IMR-90 (cell line): ENCODE measurements at regions not wholly inside any gene's neighbourhood (a gene's known extent, or its start where the extent isn't known, plus 50 kb on each side); places are given as distances from the start of the nearest gene placed in this dataset.

Experiments used
- ATAC-seq: fragments of 200-7000 bp; cut with Tn5 transposase; 2 replicates; pipeline ENCODE4 v1.9.1; 2020; ENCODE audit warnings: low read depth, mild to moderate bottlenecking, moderate library complexity
- BruUV-seq: library from RNA; stranded (reverse); fragments of 400-500 nt; replicated peaks from 2 replicates; lab custom pipeline; 2021; lab: Mats Ljungman, UMichigan
- CTCF ChIA-PET: fragments of 300-600 bp; formaldehyde crosslinking; extraction: SDS; loops from one replicate; lab custom pipeline; 2021; ENCODE audit warnings: antibody characterized with exemption; lab: Yijun Ruan, JAX
- POLR2A ChIA-PET: fragments of 300-600 bp; sonication (Branson Sonifier 250); formaldehyde crosslinking; loops from one replicate; lab custom pipeline; 2022; ENCODE audit warnings: antibody characterized with exemption; ENCODE audit not compliant: unreplicated experiment; lab: Charles Lee
- DNase-seq: peaks from one replicate; pipeline ENCODE4 v3.0.0; 2013
- H2AFZ ChIP-seq: replicated peaks from 2 replicates; pipeline ENCODE3; 2013; ENCODE audit warnings: low read length, mild to moderate bottlenecking; ENCODE audit not compliant: poor library complexity
- H2AK5ac ChIP-seq: 2 replicates; pipeline ENCODE4 v1.6.1; 2013; ENCODE audit warnings: low read depth, low read length, inconsistent platforms
- H2AK9ac ChIP-seq: replicated peaks from 2 replicates; pipeline ENCODE3; 2013; ENCODE audit warnings: mild to moderate bottlenecking, low read depth, low read length, moderate library complexity; ENCODE audit not compliant: poor library complexity
- H2BK120ac ChIP-seq: 2 replicates; pipeline ENCODE4 v1.6.1; 2013; ENCODE audit warnings: low read depth, low read length, inconsistent platforms
- H2BK15ac ChIP-seq: 3 replicates; pipeline ENCODE4 v1.6.1; 2013; ENCODE audit warnings: low read depth, low read length, inconsistent platforms
- H2BK20ac ChIP-seq: 2 replicates; pipeline ENCODE4 v1.6.1; 2013; ENCODE audit warnings: low read depth, mild to moderate bottlenecking, inconsistent platforms, low read length, moderate library complexity
- H2BK5ac ChIP-seq: 2 replicates; pipeline ENCODE4 v1.6.1; 2013; ENCODE audit warnings: mild to moderate bottlenecking, low read depth, low read length, inconsistent platforms; ENCODE audit not compliant: poor library complexity, severe bottlenecking
- H3K14ac ChIP-seq: replicated peaks from 2 replicates; pipeline ENCODE4 v1.6.1; 2013; ENCODE audit warnings: low read depth, low read length, inconsistent platforms
- H3K18ac ChIP-seq: 2 replicates; pipeline ENCODE4 v1.6.1; 2013; ENCODE audit warnings: low read depth, low read length, control low read depth
- H3K23ac ChIP-seq: 2 replicates; pipeline ENCODE4 v1.6.1; 2013; ENCODE audit warnings: low read depth, low read length, inconsistent platforms
- H3K27ac ChIP-seq: 2 replicates; pipeline ENCODE4 v1.5.1; 2013; ENCODE audit warnings: mild to moderate bottlenecking, control low read depth, low read length; ENCODE audit not compliant: insufficient read depth
- H3K27me3 ChIP-seq: 2 replicates; pipeline ENCODE4 v1.6.1; 2013; ENCODE audit warnings: low read length; ENCODE audit not compliant: control insufficient read depth, insufficient read depth
- H3K36me3 ChIP-seq: 2 replicates; pipeline ENCODE4 v1.6.1; 2013; ENCODE audit warnings: low read length, mixed read lengths; ENCODE audit not compliant: control insufficient read depth, insufficient read depth
- H3K4ac ChIP-seq: 2 replicates; pipeline ENCODE4 v1.6.1; 2013; ENCODE audit warnings: low read depth, low read length, inconsistent platforms
- H3K4me1 ChIP-seq: 2 replicates; pipeline ENCODE4 v1.6.1; 2013; ENCODE audit warnings: low read length, mixed read lengths; ENCODE audit not compliant: control insufficient read depth, insufficient read depth
- H3K4me2 ChIP-seq: 2 replicates; pipeline ENCODE4 v1.6.1; 2013; ENCODE audit warnings: low read depth, mild to moderate bottlenecking, control low read depth, low read length, moderate library complexity
- H3K4me3 ChIP-seq: 2 replicates; pipeline ENCODE4 v1.5.1; 2013; ENCODE audit warnings: low read depth, mild to moderate bottlenecking, control low read depth, low read length, moderate library complexity; ENCODE audit not compliant: insufficient read depth
- H3K56ac ChIP-seq: 2 replicates; pipeline ENCODE4 v1.6.1; 2013; ENCODE audit warnings: low read length, inconsistent platforms; ENCODE audit not compliant: insufficient read depth; ENCODE audit errors: extremely low read depth
- H3K79me1 ChIP-seq, 2 experiments: 2 replicates each; pipeline ENCODE4 v1.6.1; 2013; ENCODE audit warnings: low read length in 2 of 2, inconsistent platforms in 1 of 2, low read depth in 1 of 2
- H3K9ac ChIP-seq: 2 replicates; pipeline ENCODE4 v1.6.1; 2013; ENCODE audit warnings: low read depth, low read length, control low read depth
- H3K9me1 ChIP-seq: 2 replicates; pipeline ENCODE4 v1.6.1; 2013; ENCODE audit warnings: low read length, inconsistent platforms; ENCODE audit not compliant: insufficient read depth
- H3K9me3 ChIP-seq: 2 replicates; pipeline ENCODE4 v1.6.1; 2013; ENCODE audit warnings: low read length; ENCODE audit not compliant: control insufficient read depth, insufficient read depth
- H4K20me1 ChIP-seq: 2 replicates; pipeline ENCODE4 v1.6.1; 2013; ENCODE audit warnings: low read length, inconsistent platforms; ENCODE audit not compliant: insufficient read depth
- H4K5ac ChIP-seq: 2 replicates; pipeline ENCODE4 v1.6.1; 2013; ENCODE audit warnings: mild to moderate bottlenecking, low read depth, low read length, control low read depth
- H4K8ac ChIP-seq, 2 experiments: 2 replicates each; pipeline ENCODE4 v1.6.1; 2013; ENCODE audit warnings: low read depth in 2 of 2, low read length in 2 of 2, control low read depth in 1 of 2, inconsistent platforms in 1 of 2
- H4K91ac ChIP-seq: 2 replicates; pipeline ENCODE4 v1.6.1; 2013; ENCODE audit warnings: low read depth, low read length, inconsistent platforms; ENCODE audit not compliant: insufficient read depth
- BHLHE40 ChIP-seq: fragments of 150-350 bp; IDR thresholded peaks from 2 replicates; pipeline ENCODE4 v1.6.1; 2016; ENCODE audit warnings: mild to moderate bottlenecking, low read depth, low read length
- CTCF ChIP-seq: conservative IDR thresholded peaks from 2 replicates; pipeline ENCODE4 v1.5.1; 2012; ENCODE audit warnings: mild to moderate bottlenecking, low read depth, low read length, improper control_type of control experiment
- ELK1 ChIP-seq: fragments of 150-350 bp; IDR thresholded peaks from 2 replicates; pipeline ENCODE4 v1.6.1; 2016; ENCODE audit warnings: low read depth, mild to moderate bottlenecking, low read length, moderate library complexity, borderline replicate concordance
- MAFK ChIP-seq: IDR thresholded peaks from 2 replicates; pipeline ENCODE4 v1.6.1; 2012; ENCODE audit warnings: low read depth, low read length, improper control_type of control experiment
- MXI1 ChIP-seq: IDR thresholded peaks from 2 replicates; pipeline ENCODE4 v1.6.1; 2012; ENCODE audit warnings: low read depth, mild to moderate bottlenecking, low read length, moderate library complexity, borderline replicate concordance
- NFE2L2 ChIP-seq: fragments of 150-350 bp; IDR thresholded peaks from 2 replicates; pipeline ENCODE4 v1.6.1; 2016; ENCODE audit warnings: low read depth, mild to moderate bottlenecking, low read length
- POLR2A ChIP-seq: IDR thresholded peaks from 2 replicates; pipeline ENCODE4 v1.6.1; 2012; ENCODE audit warnings: mild to moderate bottlenecking, low read depth, low read length
- RAD21 ChIP-seq: IDR thresholded peaks from 2 replicates; pipeline ENCODE4 v1.6.1; 2012; ENCODE audit warnings: low read length, improper control_type of control experiment
- RCOR1 ChIP-seq: IDR thresholded peaks from 2 replicates; pipeline ENCODE4 v1.6.1; 2012; ENCODE audit warnings: mild to moderate bottlenecking, low read length, improper control_type of control experiment; ENCODE audit not compliant: insufficient replicate concordance
- SMC3 ChIP-seq: fragments of 150-350 bp; IDR thresholded peaks from 2 replicates; pipeline ENCODE4 v1.6.1; 2016; ENCODE audit warnings: low read depth, mild to moderate bottlenecking, antibody characterized with exemption, low read length, moderate library complexity
- WGBS, 2 experiments: methylation state at CpG; one replicate each; pipeline versions ENCODE4 v1.1.5 to v1.1.7; 2013; ENCODE audit warnings: missing lambda C conversion rate in 2 of 2; ENCODE audit not compliant: insufficient read length in 1 of 2; ENCODE audit errors: extremely low coverage in 2 of 2; 5-methylcytosine and 5-hydroxymethylcytosine counted together
- dilution Hi-C: fragments of 300-500 bp; cut with HindIII; formaldehyde crosslinking; loops from one replicate; pipeline ENCODE4 v1.14.3; 2018; ENCODE audit warnings: low sequenced_read_pairs; ENCODE audit not compliant: unreplicated experiment
- in situ Hi-C: fragments of 300-500 bp; cut with MboI; formaldehyde crosslinking; loops from 3 replicates; pipeline ENCODE4 v1.14.3; 2019; ENCODE audit warnings: low sequenced_read_pairs, inconsistent platforms, mixed read lengths
- intact Hi-C: fragments of 100-400 bp; cut with micrococcal nuclease; formaldehyde crosslinking; loops from 2 replicates; pipeline ENCODE4 v1.10.0; 2022
- TF ChIP-seq, protein P1 (sequence below): fragments of 150-350 bp; IDR thresholded peaks from 2 replicates; pipeline ENCODE4 v1.6.1; 2017; ENCODE audit warnings: mild to moderate bottlenecking, antibody characterized with exemption, low read length, low read depth

GRCh38 chr1:5522531-5523145 lies 469.6 kb downstream of the NPHP4 start:
- Histone ChIP-seq H2AK9ac (no peak overlapping the region), H3K4me1 (no peaks in the 10 kb centered on the region), H4K5ac (no peak overlapping the region), H3K36me3 (no peaks in the 10 kb centered on the region), H3K4me3 (no peak overlapping the region), H2AFZ (no peak overlapping the region), H3K27ac (no peak overlapping the region), H4K20me1 (no peaks in the 10 kb centered on the region), H3K14ac (no peak overlapping the region), H3K9me3 (peaks cover 26% of the 10 kb centered on the region), H3K27me3 (no peaks in the 10 kb centered on the region), H4K91ac (no peak overlapping the region), H3K4ac (no peak overlapping the region), H2AK5ac (no peak overlapping the region), H3K9ac (no peak overlapping the region), H3K9me1 (no peaks in the 10 kb centered on the region), H3K23ac (no peak overlapping the region), H2BK20ac (no peak overlapping the region), H4K8ac (no peak overlapping the region), H2BK120ac (no peak overlapping the region), H2BK15ac (no peak overlapping the region), H3K56ac (no peak overlapping the region), H3K4me2 (no peak overlapping the region), H3K18ac (no peak overlapping the region), H3K79me1 (no peaks in the 10 kb centered on the region; a peak in 1 of 4 replicates), H2BK5ac (no peak overlapping the region)
- DNase-seq = no peak
- in situ Hi-C loops (loop anchor here (25.0 kb wide), 1 partner anchor 815 kb away; no protein-coding TSS in a partner anchor), intact Hi-C loops (no loop called here), dilution Hi-C loops (no loop called here)
- BruUV-seq = no TSS peak
- 73% methylated on average over 5 of the region's 14 CpGs; no CpG with 5 or more reads in 1 of the 2 experiments for WGBS, 2 experiments
- CTCF ChIA-PET = no interaction called here
- POLR2A ChIA-PET = no interaction called here
- ATAC-seq = no peak
- TF ChIP-seq POLR2A = no peak
- no peak for TF ChIP-seq CTCF
- TF ChIP-seq MAFK = no peak
- TF ChIP-seq RAD21 = no peak
- no peak for TF ChIP-seq BHLHE40
- no peak for TF ChIP-seq NFE2L2
- TF ChIP-seq, protein P1, sequence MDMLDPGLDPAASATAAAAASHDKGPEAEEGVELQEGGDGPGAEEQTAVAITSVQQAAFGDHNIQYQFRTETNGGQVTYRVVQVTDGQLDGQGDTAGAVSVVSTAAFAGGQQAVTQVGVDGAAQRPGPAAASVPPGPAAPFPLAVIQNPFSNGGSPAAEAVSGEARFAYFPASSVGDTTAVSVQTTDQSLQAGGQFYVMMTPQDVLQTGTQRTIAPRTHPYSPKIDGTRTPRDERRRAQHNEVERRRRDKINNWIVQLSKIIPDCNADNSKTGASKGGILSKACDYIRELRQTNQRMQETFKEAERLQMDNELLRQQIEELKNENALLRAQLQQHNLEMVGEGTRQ = no peak
- no peak for TF ChIP-seq ELK1
- no peak for TF ChIP-seq RCOR1
- no peak for TF ChIP-seq SMC3
- no peak for TF ChIP-seq MXI1
